ENCODE measurements at regions not wholly inside any gene's neighbourhood (a gene's known extent, or its start where the extent isn't known, plus 50 kb on each side); places are given as distances from the start of the nearest gene placed in this dataset.

GRCh38 chr9:105911104-105911911 lies 217.0 kb downstream of the TMEM38B start:
- H3K27me3 ChIP-seq, result no peaks in the 10 kb centered on the region
- no peak for TF ChIP-seq Cebpa-rat (IDR thresholded peaks at IDR 0.05)
- no peaks in the 10 kb centered on the region for H3K4me1 ChIP-seq
- H3K27ac ChIP-seq, result no peak overlapping the region
- no peaks in the 10 kb centered on the region for H3K36me3 ChIP-seq
- no peaks in the 10 kb centered on the region for H4K20me1 ChIP-seq
- no peak overlapping the region for H3K4me3 ChIP-seq
- no peaks in the 10 kb centered on the region for H3K9me3 ChIP-seq
- no peak overlapping the region for H3K4me2 ChIP-seq
- H3K9ac ChIP-seq, result no peak overlapping the region

- Histone ChIP-seq H4K20me1 (no peaks in the 10 kb centered on the region), H3K9ac (no peak overlapping the region), H3K9me3 (no peaks in the 10 kb centered on the region), H3K4me1 (no peaks in the 10 kb centered on the region), H3K36me3 (no peaks in the 10 kb centered on the region), H3K4me2 (no peak overlapping the region), H3K4me3 (no peak overlapping the region), H3K27ac (no peak overlapping the region), H3K27me3 (no peaks in the 10 kb centered on the region)
- no peak for TF ChIP-seq Cebpa-rat (IDR thresholded peaks at IDR 0.05)
Observed at GRCh38 chr9:105912157-105912862, 218.0 kb downstream of the TMEM38B start.

- Histone ChIP-seq H3K9me3 (no peaks in the 10 kb centered on the region), H3K4me2 (no peak overlapping the region), H3K27ac (no peak overlapping the region), H3K4me3 (no peak overlapping the region), H4K20me1 (no peaks in the 10 kb centered on the region), H3K4me1 (no peaks in the 10 kb centered on the region), H3K9ac (no peak overlapping the region), H3K36me3 (no peaks in the 10 kb centered on the region), H3K27me3 (no peaks in the 10 kb centered on the region)
- TF ChIP-seq Cebpa-rat (IDR thresholded peaks at IDR 0.05), result no peak
Observed at GRCh38 chr9:105912863-105913516, 218.6 kb downstream of the TMEM38B start.

GRCh38 chr9:105921057-105921726 lies 226.9 kb downstream of the TMEM38B start:
- H3K27me3 ChIP-seq, result no peaks in the 10 kb centered on the region
- no peak overlapping the region for H3K27ac ChIP-seq
- no peaks in the 10 kb centered on the region for H4K20me1 ChIP-seq
- no peak overlapping the region for H3K4me2 ChIP-seq
- TF ChIP-seq Cebpa-rat (IDR thresholded peaks at IDR 0.05), result no peak
- no peaks in the 10 kb centered on the region for H3K36me3 ChIP-seq
- H3K9ac ChIP-seq, result no peak overlapping the region
- H3K4me3 ChIP-seq, result no peak overlapping the region
- no peaks in the 10 kb centered on the region for H3K9me3 ChIP-seq
- no peaks in the 10 kb centered on the region for H3K4me1 ChIP-seq

GRCh38 chr9:105928416-105928815 lies 234.1 kb downstream of the TMEM38B start:
- Histone ChIP-seq H3K4me3 (no peak overlapping the region), H3K27me3 (no peaks in the 10 kb centered on the region), H3K9me3 (peaks cover 3% of the 10 kb centered on the region), H3K4me1 (no peaks in the 10 kb centered on the region), H3K27ac (no peak overlapping the region), H3K4me2 (no peak overlapping the region), H4K20me1 (no peaks in the 10 kb centered on the region), H3K9ac (no peak overlapping the region), H3K36me3 (no peaks in the 10 kb centered on the region)
- TF ChIP-seq Cebpa-rat (IDR thresholded peaks at IDR 0.05), result no peak

- no peaks in the 10 kb centered on the region for H3K36me3 ChIP-seq
- no peak overlapping the region for H3K4me3 ChIP-seq
- H3K9ac ChIP-seq, result no peak overlapping the region
- TF ChIP-seq Cebpa-rat (IDR thresholded peaks at IDR 0.05), result no peak
- H3K4me1 ChIP-seq, result no peaks in the 10 kb centered on the region
- no peaks in the 10 kb centered on the region for H3K27me3 ChIP-seq
- H3K9me3 ChIP-seq, result peaks cover 7% of the 10 kb centered on the region
- H3K4me2 ChIP-seq, result no peak overlapping the region
- no peaks in the 10 kb centered on the region for H4K20me1 ChIP-seq
- H3K27ac ChIP-seq, result no peak overlapping the region
Observed at GRCh38 chr9:105930011-105930627, 235.8 kb downstream of the TMEM38B start.

GRCh38 chr9:105932276-105932675 lies 237.9 kb downstream of the TMEM38B start:
- TF ChIP-seq Cebpa-rat (IDR thresholded peaks at IDR 0.05), result no peak
- H3K9me3 ChIP-seq, result peaks cover 7% of the 10 kb centered on the region
- no peaks in the 10 kb centered on the region for H3K36me3 ChIP-seq
- no peaks in the 10 kb centered on the region for H3K4me1 ChIP-seq
- H3K9ac ChIP-seq, result no peak overlapping the region
- H3K4me2 ChIP-seq, result no peak overlapping the region
- H3K27me3 ChIP-seq, result no peaks in the 10 kb centered on the region
- no peak overlapping the region for H3K4me3 ChIP-seq
- no peaks in the 10 kb centered on the region for H4K20me1 ChIP-seq
- H3K27ac ChIP-seq, result no peak overlapping the region

- no peaks in the 10 kb centered on the region for H4K20me1 ChIP-seq
- H3K4me1 ChIP-seq, result no peaks in the 10 kb centered on the region
- no peak overlapping the region for H3K4me3 ChIP-seq
- H3K4me2 ChIP-seq, result no peak overlapping the region
- H3K27me3 ChIP-seq, result no peaks in the 10 kb centered on the region
- H3K36me3 ChIP-seq, result no peaks in the 10 kb centered on the region
- TF ChIP-seq Cebpa-rat (IDR thresholded peaks at IDR 0.05), result no peak
- H3K27ac ChIP-seq, result no peak overlapping the region
- no peak overlapping the region for H3K9ac ChIP-seq
- H3K9me3 ChIP-seq, result peaks cover 8% of the 10 kb centered on the region; the same call in 1 of the 2 replicates
Observed at GRCh38 chr9:105950448-105950847, 256.1 kb downstream of the TMEM38B start.

- no peaks in the 10 kb centered on the region for H3K4me1 ChIP-seq
- no peaks in the 10 kb centered on the region for H4K20me1 ChIP-seq
- H3K9me3 ChIP-seq, result peaks cover 8% of the 10 kb centered on the region; the same call in 1 of the 2 replicates
- no peaks in the 10 kb centered on the region for H3K36me3 ChIP-seq
- TF ChIP-seq Cebpa-rat (IDR thresholded peaks at IDR 0.05), result no peak
- no peak overlapping the region for H3K9ac ChIP-seq
- H3K27ac ChIP-seq, result no peak overlapping the region
- H3K4me2 ChIP-seq, result no peak overlapping the region
- H3K27me3 ChIP-seq, result no peaks in the 10 kb centered on the region
- no peak overlapping the region for H3K4me3 ChIP-seq
Observed at GRCh38 chr9:105950894-105951293, 256.6 kb downstream of the TMEM38B start.
